GM19397 (cell line): ENCODE measurements at regions not wholly inside any gene's neighbourhood (a gene's known extent, or its start where the extent isn't known, plus 50 kb on each side); places are given as distances from the start of the nearest gene placed in this dataset.

Source experiments
- ATAC-seq: cut with Tn5 transposase; IDR thresholded peaks from one replicate; pipeline ENCODE4 v1.9.1; 2021; ENCODE audit warnings: mild to moderate bottlenecking, moderate library complexity; ENCODE audit not compliant: unreplicated experiment

GRCh38 chr19:30674656-30675055 lies 302.5 kb downstream of the ZNF536 start:
- ATAC-seq = no peak

GRCh38 chr19:30673336-30673735 lies 301.2 kb downstream of the ZNF536 start:
- no peak for ATAC-seq

GRCh38 chr19:30672926-30673325 lies 300.7 kb downstream of the ZNF536 start:
- no peak for ATAC-seq

GRCh38 chr19:30671622-30672051 lies 299.5 kb downstream of the ZNF536 start:
- no peak for ATAC-seq

- ATAC-seq = no peak
Measured at GRCh38 chr19:30671367-30671619, 299.1 kb downstream of the ZNF536 start.

GRCh38 chr19:30670562-30671366 lies 298.6 kb downstream of the ZNF536 start:
- ATAC-seq = no peak

GRCh38 chr19:30670011-30670329 lies 297.8 kb downstream of the ZNF536 start:
- no peak for ATAC-seq

GRCh38 chr19:30669329-30670010 lies 297.3 kb downstream of the ZNF536 start:
- no peak for ATAC-seq

- ATAC-seq = no peak
Measured at GRCh38 chr19:30668521-30669155, 296.5 kb downstream of the ZNF536 start.

GRCh38 chr19:30667746-30668145 lies 295.6 kb downstream of the ZNF536 start:
- ATAC-seq = no peak

GRCh38 chr19:30667227-30667626 lies 295.0 kb downstream of the ZNF536 start:
- no peak for ATAC-seq

GRCh38 chr19:30666301-30666803 lies 294.2 kb downstream of the ZNF536 start:
- no peak for ATAC-seq

GRCh38 chr19:30665449-30665848 lies 293.3 kb downstream of the ZNF536 start:
- ATAC-seq = no peak

GRCh38 chr19:30663611-30664174 lies 291.5 kb downstream of the ZNF536 start:
- no peak for ATAC-seq

- no peak for ATAC-seq
Measured at GRCh38 chr19:30662211-30662861, 290.2 kb downstream of the ZNF536 start.

- no peak for ATAC-seq
Measured at GRCh38 chr19:30659638-30660037, 287.5 kb downstream of the ZNF536 start.

GRCh38 chr19:30656520-30657100 lies 284.4 kb downstream of the ZNF536 start:
- ATAC-seq = no peak

GRCh38 chr19:30653646-30654386 lies 281.6 kb downstream of the ZNF536 start:
- ATAC-seq = no peak

- ATAC-seq = no peak
Measured at GRCh38 chr19:30652751-30653150, 280.6 kb downstream of the ZNF536 start.

- ATAC-seq = no peak
Measured at GRCh38 chr19:30651691-30652090, 279.5 kb downstream of the ZNF536 start.
